Lung (tissue), 11 donors: ENCODE measurements at regions not wholly inside any gene's neighbourhood (a gene's known extent, or its start where the extent isn't known, plus 50 kb on each side); places are given as distances from the start of the nearest gene placed in this dataset.

Experiments
- ATAC-seq: fragments of 200-7000 bp; cut with Tn5 transposase; one replicate; pipeline ENCODE4 v1.9.1; 2020; ENCODE audit warnings: moderate number of reproducible peaks; ENCODE audit not compliant: insufficient read depth, low FRiP score
- DNase-seq, 3 donors: peaks; one replicate each; pipeline ENCODE4 v3.0.0-alpha.2; 2013 to 2017
- H3K27ac ChIP-seq, 2 donors: one replicate each; pipeline ENCODE4 v1.5.1; 2013; ENCODE audit warnings: mild to moderate bottlenecking in 2 of 2, moderate library complexity in 2 of 2, control low read depth in 1 of 2, inconsistent platforms in 1 of 2, low read depth in 1 of 2, low read length in 1 of 2
- H3K27me3 ChIP-seq, 3 donors: one replicate each; pipeline ENCODE4 v1.5.1; 2013; ENCODE audit warnings: low read length in 2 of 3; ENCODE audit not compliant: control insufficient read depth in 3 of 3, insufficient read depth in 3 of 3
- H3K36me3 ChIP-seq, 4 donors: one replicate each; pipeline ENCODE4 v1.5.1; 2013; ENCODE audit warnings: low read length in 4 of 4, mild to moderate bottlenecking in 1 of 4, moderate library complexity in 1 of 4; ENCODE audit not compliant: control insufficient read depth in 4 of 4, insufficient read depth in 4 of 4
- H3K4me1 ChIP-seq, 5 donors: one replicate each; pipeline ENCODE4 v1.5.1; 2013; ENCODE audit warnings: low read length in 5 of 5, mild to moderate bottlenecking in 2 of 5, moderate library complexity in 1 of 5; ENCODE audit not compliant: control insufficient read depth in 5 of 5, insufficient read depth in 5 of 5
- H3K4me3 ChIP-seq: one replicate; pipeline ENCODE4 v1.5.1; 2013; ENCODE audit warnings: mild to moderate bottlenecking, control low read depth, moderate library complexity
- H3K9ac ChIP-seq, 2 donors: one replicate each; pipeline ENCODE4 v1.5.1; 2013; ENCODE audit warnings: low read length in 2 of 2, control low read depth in 1 of 2; ENCODE audit not compliant: insufficient read depth in 1 of 2
- H3K9me3 ChIP-seq, 4 donors: one replicate each; pipeline ENCODE4 v1.5.1; 2013; ENCODE audit warnings: low read length in 3 of 4, mild to moderate bottlenecking in 1 of 4, moderate library complexity in 1 of 4; ENCODE audit not compliant: control insufficient read depth in 4 of 4, insufficient read depth in 3 of 4
- CTCF ChIP-seq: IDR thresholded peaks from 2 replicates; pipeline ENCODE4 v1.5.1; 2012; ENCODE audit warnings: mild to moderate bottlenecking; ENCODE audit errors: control extremely low read depth, extremely low read depth
- WGBS, 2 donors: extraction: QIAGEN DNeasy Blood & Tissue Kit; methylation state at CpG; one replicate each; pipeline ENCODE4 v1.1.7; 2013; 5-methylcytosine and 5-hydroxymethylcytosine counted together
- donor health status: control.
- donor health status: control.
- donor health status: Bipolar disorder and iron deficiency.
- donor health status: healthy.
- donor health status: DM: yes; HTN: yes; CAD: no.

GRCh38 chr5:2283481-2284045 is 400.8 kb upstream of the IRX4 start:
- no peaks in the 10 kb centered on the region for H3K36me3 ChIP-seq
- peaks cover 2 to 5% (median 2%) of the 10 kb centered on the region in 3 donors for H3K27me3 ChIP-seq
- TF ChIP-seq CTCF: no peak
- DNase-seq: peak in 1 of 3 donors; percentile 2
- peaks cover 0 to 1% (median 0%) of the 10 kb centered on the region in 4 donors for H3K9me3 ChIP-seq
- 81 to 93% methylated on average over 10 of the region's 10 CpGs for WGBS, 2 donors
- peaks cover 0 to 11% (median 3%) of the 10 kb centered on the region in 5 donors for H3K4me1 ChIP-seq
- H3K27ac ChIP-seq: no peak overlapping the region
- ATAC-seq: no peak
- H3K4me3 ChIP-seq: no peak overlapping the region
- no peak overlapping the region for H3K9ac ChIP-seq

GRCh38 chr5:2282893-2283292 is 400.2 kb upstream of the IRX4 start:
- Histone ChIP-seq H3K9ac (no peak overlapping the region), H3K27ac (no peak overlapping the region), H3K4me1 (peaks cover 0 to 11% (median 3%) of the 10 kb centered on the region in 5 donors), H3K27me3 (peaks cover 2 to 12% (median 4%) of the 10 kb centered on the region in 3 donors), H3K9me3 (peaks cover 0 to 1% (median 0%) of the 10 kb centered on the region in 4 donors), H3K36me3 (no peaks in the 10 kb centered on the region), H3K4me3 (no peak overlapping the region)
- ATAC-seq (no peak), DNase-seq (peak; percentile 48 to 90 (median 71))
- TF ChIP-seq CTCF: no peak
- 74 to 75% methylated on average over 7 of the region's 7 CpGs for WGBS, 2 donors

GRCh38 chr5:2282034-2282690 is 399.4 kb upstream of the IRX4 start:
- H3K27me3 ChIP-seq: peaks cover 2 to 12% (median 4%) of the 10 kb centered on the region in 3 donors
- ATAC-seq (no peak), DNase-seq (peak in 1 of 3 donors; percentile 12)
- no peaks in the 10 kb centered on the region for H3K36me3 ChIP-seq
- H3K9ac ChIP-seq: no peak overlapping the region
- 69 to 79% methylated on average over 11 of the region's 11 CpGs for WGBS, 2 donors
- peaks cover 0 to 11% (median 3%) of the 10 kb centered on the region in 5 donors for H3K4me1 ChIP-seq
- peaks cover 0 to 1% (median 0%) of the 10 kb centered on the region in 4 donors for H3K9me3 ChIP-seq
- H3K27ac ChIP-seq: no peak overlapping the region
- no peak overlapping the region for H3K4me3 ChIP-seq
- TF ChIP-seq CTCF: no peak
